Smooth muscle cell (in vitro differentiated cells): ENCODE measurements at regions not wholly inside any gene's neighbourhood (a gene's known extent, or its start where the extent isn't known, plus 50 kb on each side); places are given as distances from the start of the nearest gene placed in this dataset. TPM values are rescaled to one million over a fixed set of nuclear protein-coding genes. Genes with fewer than 3 reads are reported as not detected.

Source experiments
- DNase-seq: peaks from one replicate; lab custom pipeline; 2025; ENCODE audit not compliant: unreplicated experiment; lab: John Stamatoyannopoulos, UW
- H2AFZ ChIP-seq: fragments of 200-600 bp; sonication (generic); 2 replicates; pipeline ENCODE4 v1.6.0; 2016; ENCODE audit warnings: antibody characterized with exemption, low read depth, mild to moderate bottlenecking
- H3F3A ChIP-seq: fragments of 200-600 bp; sonication (generic); 2 replicates; pipeline ENCODE4 v1.6.0; 2017; ENCODE audit warnings: antibody characterized with exemption, low read depth
- H3K27ac ChIP-seq: fragments of 200-600 bp; sonication (generic); 2 replicates; pipeline ENCODE4 v1.5.1; 2016; ENCODE audit warnings: low read depth, mild to moderate bottlenecking
- H3K27me3 ChIP-seq: fragments of 200-600 bp; sonication (generic); 2 replicates; pipeline ENCODE4 v1.6.1; 2016; ENCODE audit warnings: low read depth, mild to moderate bottlenecking
- H3K36me3 ChIP-seq: fragments of 200-600 bp; sonication (generic); 2 replicates; pipeline ENCODE4 v1.5.1; 2016; ENCODE audit warnings: low read depth
- H3K4me1 ChIP-seq: fragments of 200-600 bp; sonication (generic); 2 replicates; pipeline ENCODE4 v1.5.1; 2016; ENCODE audit warnings: low read depth
- H3K4me2 ChIP-seq: fragments of 200-600 bp; sonication (generic); 2 replicates; pipeline ENCODE4 v1.6.0; 2016; ENCODE audit warnings: mild to moderate bottlenecking
- H3K4me3 ChIP-seq: fragments of 200-600 bp; sonication (generic); 2 replicates; pipeline ENCODE4 v1.5.1; 2016; ENCODE audit warnings: mild to moderate bottlenecking
- H3K79me2 ChIP-seq: fragments of 200-600 bp; sonication (generic); 2 replicates; pipeline ENCODE4 v1.6.0; 2016; ENCODE audit warnings: low read depth, mild to moderate bottlenecking
- H3K9ac ChIP-seq: fragments of 200-600 bp; sonication (generic); 2 replicates; pipeline ENCODE4 v1.6.0; 2016; ENCODE audit warnings: low read depth
- H3K9me3 ChIP-seq: fragments of 200-600 bp; sonication (generic); replicated peaks from 2 replicates; pipeline ENCODE4 v1.5.1; 2016; ENCODE audit warnings: low read depth
- H4K20me1 ChIP-seq: fragments of 200-600 bp; sonication (generic); 2 replicates; pipeline ENCODE4 v1.6.0; 2016; ENCODE audit warnings: low read depth
- CTCF ChIP-seq: fragments of 200-600 bp; sonication (generic); IDR thresholded peaks from 2 replicates; pipeline ENCODE4 v1.5.1; 2017; ENCODE audit warnings: borderline replicate concordance, mild to moderate bottlenecking, antibody characterized with exemption; ENCODE audit not compliant: insufficient read depth, poor library complexity, severe bottlenecking
- WGBS: methylation state at CpG from one replicate; pipeline ENCODE4 v1.1.7; 2016; ENCODE audit warnings: low lambda C conversion rate; 5-methylcytosine and 5-hydroxymethylcytosine counted together
- small RNA-seq: library from RNA; depleted of rRNA; stranded (forward); fragments of <200 nt; gene quantifications from one replicate; pipeline ENCODE3, GENCODE V24; 2014

DNA sequence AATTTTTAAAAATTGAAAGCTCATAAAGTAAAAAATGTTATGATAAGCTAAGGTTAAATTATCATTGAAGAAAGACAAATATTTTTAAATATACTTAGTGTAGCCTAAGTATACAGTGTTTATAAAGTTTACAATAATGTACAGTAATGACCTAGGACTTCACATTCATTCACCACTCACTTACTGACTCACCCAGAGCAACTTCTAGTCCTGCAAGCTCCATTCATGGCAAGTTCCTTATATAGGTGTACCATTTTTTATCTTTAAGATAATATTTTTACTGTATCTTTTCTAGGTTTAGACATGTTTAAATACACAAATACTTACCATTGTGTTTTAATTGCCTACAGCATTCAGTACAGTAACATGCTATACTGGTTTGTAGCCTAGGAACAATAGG is 112.3 kb upstream of the RADX start:
- no peaks in the 10 kb centered on the region for H3K4me1 ChIP-seq
- no peak overlapping the region for H3K4me3 ChIP-seq
- no peaks in the 10 kb centered on the region for H3K27me3 ChIP-seq
- H3K4me2 ChIP-seq: no peak overlapping the region
- no peak overlapping the region for H3K27ac ChIP-seq
- no peaks in the 10 kb centered on the region for H3K79me2 ChIP-seq
- no peak overlapping the region for H3K9ac ChIP-seq
- no peaks in the 10 kb centered on the region for H3K9me3 ChIP-seq
- no peaks in the 10 kb centered on the region for H3K36me3 ChIP-seq
- TF ChIP-seq CTCF: no peak
- no peak for DNase-seq
- no peaks in the 10 kb centered on the region for H4K20me1 ChIP-seq
- H2AFZ ChIP-seq: no peak overlapping the region
- no peaks in the 10 kb centered on the region for H3F3A ChIP-seq

DNA sequence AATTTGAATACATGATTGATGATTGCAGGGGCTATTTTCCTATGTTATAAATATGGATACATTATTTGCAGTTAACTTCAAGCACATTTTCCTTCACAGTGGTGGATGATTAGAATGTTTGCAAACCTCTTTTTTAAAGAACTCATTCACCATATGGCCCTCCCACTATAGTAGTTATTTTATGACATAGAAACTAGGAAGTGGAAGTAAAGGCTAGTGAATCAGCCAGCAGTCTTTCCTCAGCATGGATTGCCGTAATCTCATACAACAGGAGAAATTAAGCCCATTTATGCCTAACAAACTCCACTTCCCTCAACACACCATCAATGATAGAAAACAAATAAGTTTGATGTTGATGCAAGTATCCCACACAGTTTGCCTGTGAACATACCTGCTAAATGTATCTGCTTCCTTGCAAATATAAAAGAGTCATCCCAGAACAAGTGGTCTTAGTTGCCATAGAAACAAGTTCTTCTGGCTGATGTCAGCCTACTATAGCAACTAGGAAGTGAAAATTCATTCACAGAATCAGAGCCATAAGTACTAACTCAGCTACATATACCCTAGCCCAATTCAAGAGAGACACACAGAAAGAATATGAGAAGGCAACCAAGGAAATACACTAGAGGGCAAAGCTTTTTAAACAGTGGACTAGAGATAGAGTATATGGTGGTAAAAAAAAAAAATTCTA is 100.9 kb upstream of the RADX start:
- no peaks in the 10 kb centered on the region for H3K79me2 ChIP-seq
- H3F3A ChIP-seq: no peaks in the 10 kb centered on the region
- H3K4me1 ChIP-seq: no peaks in the 10 kb centered on the region
- no peaks in the 10 kb centered on the region for H3K36me3 ChIP-seq
- no peak overlapping the region for H3K4me2 ChIP-seq
- H4K20me1 ChIP-seq: no peaks in the 10 kb centered on the region
- no peaks in the 10 kb centered on the region for H3K9me3 ChIP-seq
- no peak overlapping the region for H3K27ac ChIP-seq
- no peak for DNase-seq
- no peak overlapping the region for H2AFZ ChIP-seq
- no peak for TF ChIP-seq CTCF
- no peak overlapping the region for H3K4me3 ChIP-seq
- H3K9ac ChIP-seq: no peak overlapping the region
- WGBS: 78% methylated on average over 1 of the region's 1 CpG
- H3K27me3 ChIP-seq: no peaks in the 10 kb centered on the region

Small RNA genes in the stretch of these regions (small RNA-seq; reads per million reads assigned to genes)
- not detected for gene AL133271.1
- gene RF00019: not detected
